Tibial artery (tissue), 4 donors: ENCODE measurements at regions not wholly inside any gene's neighbourhood (a gene's known extent, or its start where the extent isn't known, plus 50 kb on each side); places are given as distances from the start of the nearest gene placed in this dataset.

ENCODE experiments used
- DNase-seq, 2 donors: peaks; one replicate each; pipeline ENCODE4 v3.0.0-alpha.2; 2019
- H3K27ac ChIP-seq, 2 donors: fragments of 200-600 bp; sonication (generic) in 1 of 2; 1 replicate in 1 of 2; 2 replicates in 1 of 2; pipeline ENCODE4 v1.5.1; 2018 to 2019; ENCODE audit warnings: mild to moderate bottlenecking in 1 of 2
- H3K27me3 ChIP-seq, 2 donors: fragments of 200-600 bp; sonication (generic) in 1 of 2; one replicate each; pipeline versions ENCODE4 v1.5.1 to v1.6.0; 2016 to 2019
- H3K36me3 ChIP-seq, 3 donors: fragments of 200-600 bp; sonication (generic) in 2 of 3; one replicate each; pipeline ENCODE4 v1.5.1; 2016 to 2019; ENCODE audit warnings: mild to moderate bottlenecking in 2 of 3
- H3K4me1 ChIP-seq, 4 donors: fragments of 200-600 bp; sonication (generic) in 2 of 4; 1 replicate in 3 of 4; 2 replicates in 1 of 4; pipeline ENCODE4 v1.5.1; 2016 to 2019
- H3K4me3 ChIP-seq, 2 donors: fragments of 200-600 bp; sonication (generic) in 1 of 2; 1 replicate in 1 of 2; 2 replicates in 1 of 2; pipeline ENCODE4 v1.5.1; 2018 to 2019; ENCODE audit warnings: mild to moderate bottlenecking in 2 of 2
- H3K9me3 ChIP-seq, 3 donors: fragments of 200-600 bp; sonication (generic) in 1 of 3; one replicate each; pipeline ENCODE4 v1.5.1; 2016 to 2019
- intact Hi-C: fragments of 100-400 bp; cut with DNase I; formaldehyde crosslinking; loops from one replicate; pipeline ENCODE4 v1.15.0; 2023; ENCODE audit warnings: low total_unique reads
- TF ChIP-seq, protein P1 (sequence below), 2 experiments: fragments of 200-600 bp in 1 of 2; fragments of 450-650 bp in 1 of 2; IDR thresholded peaks; one replicate each; pipeline ENCODE4 v1.5.1; 2017 to 2019; ENCODE audit warnings: antibody characterized with exemption in 2 of 2, mild to moderate bottlenecking in 1 of 2, moderate library complexity in 1 of 2

DNA sequence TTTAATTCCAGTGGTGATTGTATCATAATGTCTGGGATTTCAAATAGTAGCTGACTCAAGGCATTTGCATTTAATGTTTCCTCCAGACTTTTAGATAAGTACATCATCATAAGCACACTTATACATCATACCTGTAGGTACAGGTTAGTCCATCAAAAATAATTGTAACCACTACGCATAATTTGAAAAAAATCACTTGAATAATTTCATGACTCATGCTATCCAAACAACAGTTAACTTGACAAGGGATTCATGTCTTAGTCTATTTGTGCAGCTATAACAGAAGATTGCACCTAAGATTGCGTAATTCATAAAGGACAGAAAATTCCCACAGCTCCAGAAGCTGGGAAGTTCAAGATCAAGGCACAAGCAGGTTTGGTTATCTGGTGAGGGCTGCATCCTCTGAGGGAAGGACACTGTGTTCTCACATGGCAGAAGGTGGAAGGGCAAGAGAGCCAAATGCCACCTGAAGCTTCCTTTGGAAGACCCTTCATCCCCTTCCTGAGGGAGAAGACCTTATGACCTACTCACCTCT is 801.7 kb upstream of the BRINP3 start:
- intact Hi-C loops, result no loop called here
- DNase-seq, result no peak
- H3K9me3 ChIP-seq, result peaks cover 0 to 4% (median 0%) of the 10 kb centered on the region in 3 donors
- TF ChIP-seq, protein P1, sequence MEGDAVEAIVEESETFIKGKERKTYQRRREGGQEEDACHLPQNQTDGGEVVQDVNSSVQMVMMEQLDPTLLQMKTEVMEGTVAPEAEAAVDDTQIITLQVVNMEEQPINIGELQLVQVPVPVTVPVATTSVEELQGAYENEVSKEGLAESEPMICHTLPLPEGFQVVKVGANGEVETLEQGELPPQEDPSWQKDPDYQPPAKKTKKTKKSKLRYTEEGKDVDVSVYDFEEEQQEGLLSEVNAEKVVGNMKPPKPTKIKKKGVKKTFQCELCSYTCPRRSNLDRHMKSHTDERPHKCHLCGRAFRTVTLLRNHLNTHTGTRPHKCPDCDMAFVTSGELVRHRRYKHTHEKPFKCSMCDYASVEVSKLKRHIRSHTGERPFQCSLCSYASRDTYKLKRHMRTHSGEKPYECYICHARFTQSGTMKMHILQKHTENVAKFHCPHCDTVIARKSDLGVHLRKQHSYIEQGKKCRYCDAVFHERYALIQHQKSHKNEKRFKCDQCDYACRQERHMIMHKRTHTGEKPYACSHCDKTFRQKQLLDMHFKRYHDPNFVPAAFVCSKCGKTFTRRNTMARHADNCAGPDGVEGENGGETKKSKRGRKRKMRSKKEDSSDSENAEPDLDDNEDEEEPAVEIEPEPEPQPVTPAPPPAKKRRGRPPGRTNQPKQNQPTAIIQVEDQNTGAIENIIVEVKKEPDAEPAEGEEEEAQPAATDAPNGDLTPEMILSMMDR (IDR thresholded peaks at IDR 0.05), result no peak
- H3K27ac ChIP-seq, result no peak overlapping the region
- H3K4me1 ChIP-seq, result no peaks in the 10 kb centered on the region
- H3K4me3 ChIP-seq, result no peak overlapping the region
- H3K36me3 ChIP-seq, result no peaks in the 10 kb centered on the region
- H3K27me3 ChIP-seq, result no peaks in the 10 kb centered on the region

DNA sequence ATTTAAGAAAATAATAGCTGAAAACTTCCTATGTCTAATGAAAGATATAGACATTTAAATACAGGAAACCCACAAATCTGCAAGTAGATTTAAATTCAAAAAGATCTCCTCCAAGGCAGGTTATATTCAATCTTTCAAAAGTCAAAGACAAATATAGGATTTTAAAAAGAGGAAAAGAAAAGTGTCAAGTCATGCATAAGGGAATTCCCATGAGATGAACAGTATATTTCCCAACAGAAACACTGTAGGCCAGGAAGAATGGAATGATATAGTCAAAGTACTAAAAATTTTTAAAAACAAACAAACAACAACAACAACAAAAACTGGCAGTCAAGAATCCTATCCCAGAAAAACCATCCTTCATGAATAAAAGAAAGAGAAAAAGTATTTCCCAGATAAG is 806.5 kb upstream of the BRINP3 start:
- H3K36me3 ChIP-seq, result no peaks in the 10 kb centered on the region
- no peak overlapping the region for H3K4me3 ChIP-seq
- no peak for DNase-seq
- no peak overlapping the region for H3K27ac ChIP-seq
- TF ChIP-seq, protein P1 (IDR thresholded peaks at IDR 0.05), result no peak
- H3K9me3 ChIP-seq, result peaks cover 0 to 4% (median 0%) of the 10 kb centered on the region in 3 donors
- H3K27me3 ChIP-seq, result no peaks in the 10 kb centered on the region
- intact Hi-C loops, result no loop called here
- no peaks in the 10 kb centered on the region for H3K4me1 ChIP-seq

DNA sequence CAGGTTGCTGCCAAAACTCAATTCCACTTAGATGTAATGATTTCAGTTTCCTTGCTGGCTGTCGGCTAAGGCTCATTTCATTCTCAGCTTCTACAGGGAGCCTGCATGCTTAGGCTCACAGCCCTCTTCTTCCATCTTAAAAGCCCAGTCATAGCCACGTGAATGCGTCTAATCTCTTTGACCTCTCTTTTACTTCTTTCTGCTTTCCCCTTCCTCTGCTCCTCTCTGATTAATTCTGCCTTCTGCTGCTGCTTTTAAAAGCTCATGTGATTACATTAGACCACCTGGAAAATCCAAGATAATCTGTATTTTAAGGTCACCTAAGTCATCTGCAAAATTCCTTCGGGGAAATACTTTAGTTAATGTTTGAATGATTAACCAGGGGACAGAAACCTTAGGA is 812.8 kb upstream of the BRINP3 start:
- TF ChIP-seq, protein P1 (IDR thresholded peaks at IDR 0.05), result no peak
- Histone ChIP-seq H3K4me3 (no peak overlapping the region), H3K4me1 (no peaks in the 10 kb centered on the region), H3K27me3 (no peaks in the 10 kb centered on the region), H3K27ac (no peak overlapping the region), H3K9me3 (no peaks in the 10 kb centered on the region), H3K36me3 (no peaks in the 10 kb centered on the region)
- intact Hi-C loops, result no loop called here
- no peak for DNase-seq

DNA sequence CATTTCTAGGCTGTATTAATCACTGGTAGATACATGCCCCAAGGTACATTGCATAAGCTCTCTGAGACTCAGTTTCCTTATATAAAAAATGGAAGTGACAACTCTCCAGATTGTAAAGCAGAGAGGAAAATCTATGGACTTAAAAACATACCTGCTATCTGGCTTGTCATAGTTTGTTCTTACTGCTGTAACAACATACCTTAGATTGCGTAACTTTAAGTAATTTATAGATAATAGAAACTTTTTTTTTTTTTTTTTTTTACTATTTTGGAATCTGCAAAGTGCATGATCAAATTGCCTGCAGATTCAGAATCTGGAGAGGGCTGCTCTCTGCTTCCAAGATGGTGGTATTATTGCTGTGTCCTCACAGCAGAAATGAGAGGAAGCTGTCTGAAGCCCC is 827.7 kb upstream of the BRINP3 start:
- intact Hi-C loops, result no loop called here
- Histone ChIP-seq H3K4me3 (no peak overlapping the region), H3K27ac (no peak overlapping the region), H3K36me3 (no peaks in the 10 kb centered on the region), H3K27me3 (no peaks in the 10 kb centered on the region), H3K9me3 (no peaks in the 10 kb centered on the region), H3K4me1 (no peaks in the 10 kb centered on the region)
- TF ChIP-seq, protein P1 (IDR thresholded peaks at IDR 0.05), result no peak
- no peak for DNase-seq

DNA sequence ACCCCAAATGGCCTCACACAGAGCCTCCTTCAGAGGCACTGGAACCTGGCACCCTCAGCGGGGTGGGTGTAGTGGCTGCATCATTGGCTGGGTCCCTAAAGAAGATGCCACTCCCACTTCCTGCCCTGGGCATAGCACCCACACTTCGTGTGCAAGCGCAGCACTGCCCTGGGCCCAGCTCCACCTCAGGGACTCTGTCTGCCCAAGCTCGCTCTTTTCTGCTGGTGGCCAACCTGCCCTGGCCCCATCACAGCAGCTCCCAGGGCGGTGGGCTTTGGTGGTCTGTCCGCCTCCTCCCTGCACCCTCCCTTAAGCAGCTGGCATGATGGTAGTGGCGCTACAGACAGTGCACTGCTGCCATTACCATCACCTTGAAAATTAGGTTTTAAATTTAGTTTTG is 829.3 kb upstream of the BRINP3 start:
- Histone ChIP-seq H3K4me3 (no peak overlapping the region), H3K9me3 (no peaks in the 10 kb centered on the region), H3K4me1 (no peaks in the 10 kb centered on the region), H3K36me3 (no peaks in the 10 kb centered on the region), H3K27ac (no peak overlapping the region), H3K27me3 (no peaks in the 10 kb centered on the region)
- TF ChIP-seq, protein P1 (IDR thresholded peaks at IDR 0.05), result no peak
- intact Hi-C loops, result no loop called here
- DNase-seq, result no peak

DNA sequence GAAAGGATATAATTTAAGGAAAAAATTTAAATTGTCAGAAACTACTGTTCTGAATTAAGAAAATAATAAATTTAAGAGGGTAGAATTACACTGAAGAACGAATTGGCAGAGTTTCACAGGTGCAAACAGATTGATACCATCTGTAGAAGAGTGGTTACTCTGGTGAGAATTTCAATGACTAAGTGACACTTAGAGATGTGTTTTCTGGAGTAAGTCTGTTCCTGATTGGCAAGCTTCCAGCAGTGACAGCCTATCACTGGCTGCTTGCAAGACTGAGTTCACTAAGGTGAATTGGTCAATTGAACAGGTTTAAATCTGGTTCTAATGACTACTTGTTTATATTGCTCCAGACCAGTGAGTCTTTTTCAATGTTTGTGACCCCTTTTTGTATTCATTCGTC is 838.2 kb upstream of the RGS18 start:
- Histone ChIP-seq H3K4me3 (no peak overlapping the region), H3K27ac (no peak overlapping the region), H3K9me3 (no peaks in the 10 kb centered on the region), H3K4me1 (no peaks in the 10 kb centered on the region), H3K27me3 (no peaks in the 10 kb centered on the region), H3K36me3 (no peaks in the 10 kb centered on the region)
- DNase-seq, result no peak
- intact Hi-C loops, result no loop called here
- TF ChIP-seq, protein P1 (IDR thresholded peaks at IDR 0.05), result no peak
